ENCODE measurements at regions not wholly inside any gene's neighbourhood (a gene's known extent, or its start where the extent isn't known, plus 50 kb on each side); places are given as distances from the start of the nearest gene placed in this dataset.
A peak's percentile ranks its signal among the peaks of the same experiment; 100 is the strongest.

GRCh38 chr4:120528428-120528827 is 394.1 kb downstream of the PRDM5 start:
- TF ChIP-seq ZNF274 (IDR thresholded peaks at IDR 0.05; ENCODE audit: low read depth, low read length) (no peak), SUZ12 (IDR thresholded peaks at IDR 0.05; ENCODE audit: extremely low read depth, insufficient read depth, insufficient read length) (no peak), YY1 (IDR thresholded peaks at IDR 0.05; ENCODE audit: insufficient read depth, insufficient read length) (no peak)
- Histone ChIP-seq H3K27me3 (ENCODE audit: insufficient read depth, insufficient read length) (no peaks in the 10 kb centered on the region), H3K9ac (ENCODE audit: insufficient read length, low read depth) (no peak overlapping the region), H3K36me3 (ENCODE audit: insufficient read depth, insufficient read length, low read length) (no peaks in the 10 kb centered on the region), H3K4me3 (ENCODE audit: insufficient read length, low read depth) (no peak overlapping the region), H3K4me1 (ENCODE audit: insufficient read depth, insufficient read length) (no peaks in the 10 kb centered on the region), H3K9me3 (ENCODE audit: insufficient read depth, low read length) (no peaks in the 10 kb centered on the region; the same call in 1 of the 2 replicates)
- DNase-seq (ENCODE audit: low read depth, low spot score), result no peak

GRCh38 chr4:120526033-120526432 is 396.5 kb downstream of the PRDM5 start:
- Histone ChIP-seq H3K9ac (ENCODE audit: insufficient read length, low read depth) (no peak overlapping the region), H3K9me3 (ENCODE audit: insufficient read depth, low read length) (no peaks in the 10 kb centered on the region; the same call in 1 of the 2 replicates), H3K36me3 (ENCODE audit: insufficient read depth, insufficient read length, low read length) (no peaks in the 10 kb centered on the region), H3K4me1 (ENCODE audit: insufficient read depth, insufficient read length) (no peaks in the 10 kb centered on the region), H3K4me3 (ENCODE audit: insufficient read length, low read depth) (no peak overlapping the region), H3K27me3 (ENCODE audit: insufficient read depth, insufficient read length) (no peaks in the 10 kb centered on the region)
- DNase-seq (ENCODE audit: low read depth, low spot score), result no peak
- TF ChIP-seq ZNF274 (IDR thresholded peaks at IDR 0.05; ENCODE audit: low read depth, low read length) (no peak), YY1 (IDR thresholded peaks at IDR 0.05; ENCODE audit: insufficient read depth, insufficient read length) (no peak), SUZ12 (IDR thresholded peaks at IDR 0.05; ENCODE audit: extremely low read depth, insufficient read depth, insufficient read length) (no peak)

- Histone ChIP-seq H3K9ac (ENCODE audit: insufficient read length, low read depth) (no peak overlapping the region), H3K36me3 (ENCODE audit: insufficient read depth, insufficient read length, low read length) (no peaks in the 10 kb centered on the region), H3K4me3 (ENCODE audit: insufficient read length, low read depth) (no peak overlapping the region), H3K9me3 (ENCODE audit: insufficient read depth, low read length) (no peaks in the 10 kb centered on the region; the same call in 1 of the 2 replicates), H3K4me1 (ENCODE audit: insufficient read depth, insufficient read length) (no peaks in the 10 kb centered on the region), H3K27me3 (ENCODE audit: insufficient read depth, insufficient read length) (no peaks in the 10 kb centered on the region)
- TF ChIP-seq YY1 (IDR thresholded peaks at IDR 0.05; ENCODE audit: insufficient read depth, insufficient read length) (no peak), SUZ12 (IDR thresholded peaks at IDR 0.05; ENCODE audit: extremely low read depth, insufficient read depth, insufficient read length) (no peak), ZNF274 (IDR thresholded peaks at IDR 0.05; ENCODE audit: low read depth, low read length) (no peak)
- DNase-seq (ENCODE audit: low read depth, low spot score), result no peak
These were observed 397.4 kb downstream of the PRDM5 start for GRCh38 chr4:120525106-120525505.

- H3K27me3 ChIP-seq (ENCODE audit: insufficient read depth, insufficient read length), result no peaks in the 10 kb centered on the region
- no peaks in the 10 kb centered on the region for H3K36me3 ChIP-seq (ENCODE audit: insufficient read depth, insufficient read length, low read length)
- H3K9ac ChIP-seq (ENCODE audit: insufficient read length, low read depth), result no peak overlapping the region
- peak; percentile 38 for DNase-seq (ENCODE audit: low read depth, low spot score)
- TF ChIP-seq ZNF274 (IDR thresholded peaks at IDR 0.05; ENCODE audit: low read depth, low read length) (no peak), SUZ12 (IDR thresholded peaks at IDR 0.05; ENCODE audit: extremely low read depth, insufficient read depth, insufficient read length) (no peak)
- no peak overlapping the region for H3K4me3 ChIP-seq (ENCODE audit: insufficient read length, low read depth)
- H3K4me1 ChIP-seq (ENCODE audit: insufficient read depth, insufficient read length), result no peaks in the 10 kb centered on the region
- no peaks in the 10 kb centered on the region; the same call in 1 of the 2 replicates for H3K9me3 ChIP-seq (ENCODE audit: insufficient read depth, low read length)
These were observed 398.3 kb downstream of the PRDM5 start for GRCh38 chr4:120524237-120524636.

GRCh38 chr4:120520761-120521160 is 401.8 kb downstream of the PRDM5 start:
- no peak overlapping the region for H3K9ac ChIP-seq (ENCODE audit: insufficient read length, low read depth)

GRCh38 chr4:120517966-120518365 is 404.6 kb downstream of the PRDM5 start:
- Histone ChIP-seq H3K4me1 (ENCODE audit: insufficient read depth, insufficient read length) (no peaks in the 10 kb centered on the region), H3K9ac (ENCODE audit: insufficient read length, low read depth) (no peak overlapping the region), H3K4me3 (ENCODE audit: insufficient read length, low read depth) (no peak overlapping the region), H3K36me3 (ENCODE audit: insufficient read depth, insufficient read length, low read length) (no peaks in the 10 kb centered on the region), H3K9me3 (ENCODE audit: insufficient read depth, low read length) (no peaks in the 10 kb centered on the region), H3K27me3 (ENCODE audit: insufficient read depth, insufficient read length) (no peaks in the 10 kb centered on the region)
- no peak for DNase-seq (ENCODE audit: low read depth, low spot score)
- TF ChIP-seq ZNF274 (IDR thresholded peaks at IDR 0.05; ENCODE audit: low read depth, low read length) (no peak), YY1 (IDR thresholded peaks at IDR 0.05; ENCODE audit: insufficient read depth, insufficient read length) (no peak), SUZ12 (IDR thresholded peaks at IDR 0.05; ENCODE audit: extremely low read depth, insufficient read depth, insufficient read length) (no peak)

More at GRCh38 chr4:120520761-120521160, 401.8 kb downstream of the PRDM5 start:
- Histone ChIP-seq H3K4me3 (ENCODE audit: insufficient read length, low read depth) (no peak overlapping the region), H3K9me3 (ENCODE audit: insufficient read depth, low read length) (no peaks in the 10 kb centered on the region), H3K36me3 (ENCODE audit: insufficient read depth, insufficient read length, low read length) (no peaks in the 10 kb centered on the region), H3K4me1 (ENCODE audit: insufficient read depth, insufficient read length) (no peaks in the 10 kb centered on the region), H3K27me3 (ENCODE audit: insufficient read depth, insufficient read length) (no peaks in the 10 kb centered on the region)
- no peak for TF ChIP-seq SUZ12 (IDR thresholded peaks at IDR 0.05; ENCODE audit: extremely low read depth, insufficient read depth, insufficient read length)
- no peak for DNase-seq (ENCODE audit: low read depth, low spot score)

GRCh38 chr4:120509719-120510118 is 412.8 kb downstream of the PRDM5 start:
- no peaks in the 10 kb centered on the region for H3K36me3 ChIP-seq (ENCODE audit: insufficient read depth, insufficient read length, low read length)
- no peaks in the 10 kb centered on the region for H3K27me3 ChIP-seq (ENCODE audit: insufficient read depth, insufficient read length)
- H3K4me1 ChIP-seq (ENCODE audit: insufficient read depth, insufficient read length), result no peaks in the 10 kb centered on the region
- TF ChIP-seq SUZ12 (IDR thresholded peaks at IDR 0.05; ENCODE audit: extremely low read depth, insufficient read depth, insufficient read length) (no peak), YY1 (IDR thresholded peaks at IDR 0.05; ENCODE audit: insufficient read depth, insufficient read length) (no peak), ZNF274 (IDR thresholded peaks at IDR 0.05; ENCODE audit: low read depth, low read length) (no peak)
- H3K9me3 ChIP-seq (ENCODE audit: insufficient read depth, low read length), result no peaks in the 10 kb centered on the region
- no peak for DNase-seq (ENCODE audit: low read depth, low spot score)
- H3K9ac ChIP-seq (ENCODE audit: insufficient read length, low read depth), result no peak overlapping the region
- no peak overlapping the region for H3K4me3 ChIP-seq (ENCODE audit: insufficient read length, low read depth)

- no peak for TF ChIP-seq SUZ12 (IDR thresholded peaks at IDR 0.05; ENCODE audit: extremely low read depth, insufficient read depth, insufficient read length)
- TF ChIP-seq ZNF274 (IDR thresholded peaks at IDR 0.05; ENCODE audit: low read depth, low read length), result no peak
- TF ChIP-seq YY1 (IDR thresholded peaks at IDR 0.05; ENCODE audit: insufficient read depth, insufficient read length), result no peak
- H3K27me3 ChIP-seq (ENCODE audit: insufficient read depth, insufficient read length), result no peaks in the 10 kb centered on the region
- H3K9ac ChIP-seq (ENCODE audit: insufficient read length, low read depth), result no peak overlapping the region
- no peak overlapping the region for H3K4me3 ChIP-seq (ENCODE audit: insufficient read length, low read depth)
- DNase-seq (ENCODE audit: low read depth, low spot score), result no peak
- H3K4me1 ChIP-seq (ENCODE audit: insufficient read depth, insufficient read length), result no peaks in the 10 kb centered on the region
- no peaks in the 10 kb centered on the region for H3K9me3 ChIP-seq (ENCODE audit: insufficient read depth, low read length)
- no peaks in the 10 kb centered on the region for H3K36me3 ChIP-seq (ENCODE audit: insufficient read depth, insufficient read length, low read length)
These were observed 413.3 kb downstream of the PRDM5 start for GRCh38 chr4:120509222-120509621.
